Suprapubic skin (tissue), 4 donors: ENCODE measurements at regions not wholly inside any gene's neighbourhood (a gene's known extent, or its start where the extent isn't known, plus 50 kb on each side); places are given as distances from the start of the nearest gene placed in this dataset.

ENCODE experiments used
- POLR2A ChIP-seq, 2 donors: fragments of 450-650 bp; IDR thresholded peaks; one replicate each; pipeline ENCODE4 v1.6.1; 2017; ENCODE audit warnings: antibody characterized with exemption in 2 of 2, mild to moderate bottlenecking in 2 of 2, moderate library complexity in 2 of 2
- POLR2AphosphoS5 ChIP-seq, 3 donors: sonication (generic); formaldehyde crosslinking; IDR thresholded peaks; one replicate each; pipeline ENCODE4 v1.6.1; 2017; ENCODE audit warnings: antibody characterized with exemption in 3 of 3
- TF ChIP-seq, protein P1 (sequence below), 2 donors: fragments of 200-600 bp in 1 of 2; fragments of 450-650 bp in 1 of 2; sonication (generic) in 1 of 2; IDR thresholded peaks; one replicate each; pipeline ENCODE4 v1.5.1; 2016 to 2019; ENCODE audit warnings: antibody characterized with exemption in 2 of 2, mild to moderate bottlenecking in 1 of 2, moderate library complexity in 1 of 2

GRCh38 chrX:149280011-149280410 is 225.1 kb downstream of the IDS start:
- TF ChIP-seq, protein P1, sequence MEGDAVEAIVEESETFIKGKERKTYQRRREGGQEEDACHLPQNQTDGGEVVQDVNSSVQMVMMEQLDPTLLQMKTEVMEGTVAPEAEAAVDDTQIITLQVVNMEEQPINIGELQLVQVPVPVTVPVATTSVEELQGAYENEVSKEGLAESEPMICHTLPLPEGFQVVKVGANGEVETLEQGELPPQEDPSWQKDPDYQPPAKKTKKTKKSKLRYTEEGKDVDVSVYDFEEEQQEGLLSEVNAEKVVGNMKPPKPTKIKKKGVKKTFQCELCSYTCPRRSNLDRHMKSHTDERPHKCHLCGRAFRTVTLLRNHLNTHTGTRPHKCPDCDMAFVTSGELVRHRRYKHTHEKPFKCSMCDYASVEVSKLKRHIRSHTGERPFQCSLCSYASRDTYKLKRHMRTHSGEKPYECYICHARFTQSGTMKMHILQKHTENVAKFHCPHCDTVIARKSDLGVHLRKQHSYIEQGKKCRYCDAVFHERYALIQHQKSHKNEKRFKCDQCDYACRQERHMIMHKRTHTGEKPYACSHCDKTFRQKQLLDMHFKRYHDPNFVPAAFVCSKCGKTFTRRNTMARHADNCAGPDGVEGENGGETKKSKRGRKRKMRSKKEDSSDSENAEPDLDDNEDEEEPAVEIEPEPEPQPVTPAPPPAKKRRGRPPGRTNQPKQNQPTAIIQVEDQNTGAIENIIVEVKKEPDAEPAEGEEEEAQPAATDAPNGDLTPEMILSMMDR (IDR thresholded peaks at IDR 0.05): no peak
- TF ChIP-seq POLR2A (IDR thresholded peaks at IDR 0.05): no peak
- TF ChIP-seq POLR2AphosphoS5 (IDR thresholded peaks at IDR 0.05): no peak
